H7 (cell line): ENCODE measurements at regions not wholly inside any gene's neighbourhood (a gene's known extent, or its start where the extent isn't known, plus 50 kb on each side); places are given as distances from the start of the nearest gene placed in this dataset.
A peak's percentile ranks its signal among the peaks of the same experiment; 100 is the strongest.

Experiments used
- DNase-seq: peaks from one replicate; pipeline ENCODE4 v3.0.0; 2012
- H3K27me3 ChIP-seq: 2 replicates; pipeline ENCODE4 v1.6.0; 2011; ENCODE audit warnings: mild to moderate bottlenecking, low read length; ENCODE audit not compliant: control insufficient read depth, insufficient read depth
- H3K36me3 ChIP-seq: replicated peaks from 2 replicates; pipeline ENCODE4 v1.5.1; 2011; ENCODE audit warnings: low read length; ENCODE audit not compliant: control insufficient read depth, insufficient read depth
- H3K4me3 ChIP-seq: 2 replicates; pipeline ENCODE4 v1.5.1; 2011; ENCODE audit warnings: low read depth, mild to moderate bottlenecking, control low read depth, low read length, moderate library complexity; ENCODE audit not compliant: insufficient read depth

- no peak for DNase-seq
- Histone ChIP-seq H3K27me3 (no peaks in the 10 kb centered on the region), H3K36me3 (no peaks in the 10 kb centered on the region), H3K4me3 (no peak overlapping the region)
These were observed 59.2 kb upstream of the CPEB4 start for GRCh38 chr5:173828952-173829351.

- no peak for DNase-seq
- no peaks in the 10 kb centered on the region for H3K36me3 ChIP-seq
- H3K4me3 ChIP-seq: no peak overlapping the region
- H3K27me3 ChIP-seq: no peaks in the 10 kb centered on the region
These were observed 58.3 kb upstream of the CPEB4 start for GRCh38 chr5:173829826-173830225.

- no peak for DNase-seq
- Histone ChIP-seq H3K4me3 (no peak overlapping the region), H3K36me3 (no peaks in the 10 kb centered on the region), H3K27me3 (no peaks in the 10 kb centered on the region)
These were observed 57.7 kb upstream of the CPEB4 start for GRCh38 chr5:173830421-173830820.

GRCh38 chr5:173831196-173831914 lies 56.8 kb upstream of the CPEB4 start:
- Histone ChIP-seq H3K36me3 (no peaks in the 10 kb centered on the region), H3K27me3 (no peaks in the 10 kb centered on the region), H3K4me3 (no peak overlapping the region)
- peak; percentile 36 for DNase-seq

GRCh38 chr5:173832386-173832785 lies 55.8 kb upstream of the CPEB4 start:
- Histone ChIP-seq H3K36me3 (no peaks in the 10 kb centered on the region), H3K27me3 (no peaks in the 10 kb centered on the region), H3K4me3 (no peak overlapping the region)
- DNase-seq: no peak

GRCh38 chr5:173833196-173833985 lies 54.8 kb upstream of the CPEB4 start:
- DNase-seq: no peak
- Histone ChIP-seq H3K4me3 (no peak overlapping the region), H3K36me3 (no peaks in the 10 kb centered on the region), H3K27me3 (no peaks in the 10 kb centered on the region)

GRCh38 chr5:173834071-173834771 lies 53.9 kb upstream of the CPEB4 start:
- no peak for DNase-seq
- Histone ChIP-seq H3K4me3 (no peak overlapping the region), H3K27me3 (no peaks in the 10 kb centered on the region), H3K36me3 (no peaks in the 10 kb centered on the region)

- H3K27me3 ChIP-seq: no peaks in the 10 kb centered on the region
- no peak overlapping the region for H3K4me3 ChIP-seq
- no peaks in the 10 kb centered on the region for H3K36me3 ChIP-seq
- DNase-seq: no peak
These were observed 53.0 kb upstream of the CPEB4 start for GRCh38 chr5:173835131-173835530.

GRCh38 chr5:173835661-173836060 lies 52.5 kb upstream of the CPEB4 start:
- no peaks in the 10 kb centered on the region for H3K36me3 ChIP-seq
- DNase-seq: no peak
- no peaks in the 10 kb centered on the region for H3K27me3 ChIP-seq
- no peak overlapping the region for H3K4me3 ChIP-seq

GRCh38 chr5:173837654-173838053 lies 50.5 kb upstream of the CPEB4 start:
- Histone ChIP-seq H3K27me3 (no peaks in the 10 kb centered on the region), H3K4me3 (no peak overlapping the region), H3K36me3 (no peaks in the 10 kb centered on the region)
- no peak for DNase-seq
